K562 (cell line): ENCODE measurements at regions not wholly inside any gene's neighbourhood (a gene's known extent, or its start where the extent isn't known, plus 50 kb on each side); places are given as distances from the start of the nearest gene placed in this dataset.

Source experiments
- ARID1B ChIP-seq: fragments of 450-650 bp; IDR thresholded peaks from 2 replicates; pipeline ENCODE4 v1.6.1; 2016; ENCODE audit warnings: antibody characterized with exemption, mild to moderate bottlenecking, inconsistent platforms
- ATF7 ChIP-seq: fragments of 450-650 bp; IDR thresholded peaks from 2 replicates; pipeline ENCODE4 v1.7.1; 2014; ENCODE audit warnings: mild to moderate bottlenecking, moderate library complexity
- BCL6 ChIP-seq: fragments of 250-450 bp; sonication (Bioruptor Pico); IDR thresholded peaks from 2 replicates; pipeline ENCODE4 v1.4.0; 2020
- CBFB ChIP-seq: sonication (generic); formaldehyde crosslinking; IDR thresholded peaks from 2 replicates; pipeline ENCODE4 v1.4.0; 2020; ENCODE audit warnings: mild to moderate bottlenecking, missing genetic modification reagents
- DACH1 ChIP-seq: fragments of 450-650 bp; IDR thresholded peaks from 2 replicates; pipeline ENCODE4 v1.6.1; 2018; ENCODE audit not compliant: partially characterized antibody
- DEAF1 ChIP-seq: fragments of 450-650 bp; formaldehyde crosslinking; IDR thresholded peaks from 2 replicates; pipeline ENCODE4 v1.4.0; 2020; ENCODE audit warnings: mild to moderate bottlenecking, moderate library complexity
- EHMT2 ChIP-seq: fragments of 450-650 bp; IDR thresholded peaks from 2 replicates; pipeline ENCODE4 v1.6.1; 2018; ENCODE audit warnings: antibody characterized with exemption
- JUNB ChIP-seq: fragments of 450-650 bp; formaldehyde crosslinking; conservative IDR thresholded peaks from 2 replicates; pipeline ENCODE4 v1.4.0; 2020; ENCODE audit warnings: mild to moderate bottlenecking
- MAFF ChIP-seq: IDR thresholded peaks from 2 replicates; pipeline ENCODE4 v1.6.1; 2012; ENCODE audit warnings: low read length, improper control_type of control experiment
- MAFG ChIP-seq: fragments of 450-650 bp; conservative IDR thresholded peaks from 2 replicates; pipeline ENCODE4 v1.6.1; 2016; ENCODE audit warnings: missing genetic modification characterization, missing compliant biosample characterization
- MAFK ChIP-seq: IDR thresholded peaks from 2 replicates; pipeline ENCODE4 v1.6.1; 2011; ENCODE audit warnings: low read length, improper control_type of control experiment
- MBD2 ChIP-seq: sonication (generic); IDR thresholded peaks from 2 replicates; pipeline ENCODE4 v1.6.1; 2016; ENCODE audit warnings: low read depth, borderline replicate concordance
- PTTG1 ChIP-seq: fragments of 450-650 bp; IDR thresholded peaks from 2 replicates; pipeline ENCODE4 v1.6.1; 2016; ENCODE audit warnings: low read depth, mild to moderate bottlenecking, missing genetic modification characterization, missing compliant biosample characterization
- RAD51 ChIP-seq: fragments of 450-650 bp; IDR thresholded peaks from 2 replicates; pipeline ENCODE4 v1.7.1; 2016; ENCODE audit warnings: low read depth, mild to moderate bottlenecking, borderline replicate concordance
- RREB1 ChIP-seq: fragments of 250-450 bp; sonication (Bioruptor Pico); IDR thresholded peaks from 2 replicates; pipeline ENCODE4 v1.4.0; 2020
- SAP30 ChIP-seq: fragments of 200-600 bp; sonication (generic); IDR thresholded peaks from 2 replicates; pipeline ENCODE4 v1.6.1; 2012; ENCODE audit warnings: borderline replicate concordance, low read depth, mild to moderate bottlenecking, moderate library complexity, low read length, control low read depth, inconsistent platforms; ENCODE audit not compliant: insufficient read depth, poor library complexity, severe bottlenecking
- STAT5B ChIP-seq: fragments of 250-450 bp; sonication (Bioruptor Pico); IDR thresholded peaks from 2 replicates; pipeline ENCODE4 v1.8.0; 2021; ENCODE audit warnings: mild to moderate bottlenecking, inconsistent platforms
- TARDBP ChIP-seq: fragments of 450-650 bp; IDR thresholded peaks from 2 replicates; pipeline ENCODE4 v1.6.1; 2016
- TBP ChIP-seq: optimal IDR thresholded peaks from 2 replicates; pipeline ENCODE3; 2011; ENCODE audit warnings: low read depth, low read length, improper control_type of control experiment
- U2AF2 ChIP-seq: fragments of 200-400 bp; formaldehyde crosslinking; optimal IDR thresholded peaks from 2 replicates; pipeline ENCODE3; 2017; ENCODE audit warnings: low read depth, mild to moderate bottlenecking, low read length
- XRCC4 ChIP-seq: IDR thresholded peaks from one replicate; pipeline ENCODE4 v1.6.1; 2011; ENCODE audit not compliant: insufficient read depth, insufficient read length; ENCODE audit errors: extremely low read depth
- ZEB2 ChIP-seq: fragments of 450-650 bp; IDR thresholded peaks from 2 replicates; pipeline ENCODE4 v1.6.1; 2016
- ZFP1 ChIP-seq: fragments of 450-650 bp; formaldehyde crosslinking; IDR thresholded peaks from 2 replicates; pipeline ENCODE4 v1.4.0; 2020; ENCODE audit warnings: mild to moderate bottlenecking, mixed read lengths
- ZNF316 ChIP-seq: fragments of 450-650 bp; IDR thresholded peaks from 2 replicates; pipeline ENCODE4 v1.6.1; 2016
- ZNF583 ChIP-seq: fragments of 250-450 bp; sonication (Bioruptor Pico); IDR thresholded peaks from 2 replicates; pipeline ENCODE4 v1.4.0; 2020
- ZNF644 ChIP-seq: fragments of 200-800 bp; sonication (Bioruptor generic); IDR thresholded peaks from 2 replicates; pipeline ENCODE4 v1.6.1; 2016; ENCODE audit warnings: low read depth, missing genetic modification characterization, missing compliant biosample characterization

- TF ChIP-seq RREB1 (CRISPR knock-in tag) (no peak), XRCC4 (no peak), ATF7 (no peak), ZEB2 (no peak), ARID1B (no peak), CBFB (CRISPR knock-in tag) (no peak), STAT5B (CRISPR knock-in tag) (no peak), RAD51 (no peak), MAFK (0 out of 2 replicates have a peak, but pooled peaks have one; percentile 11), EHMT2 (no peak), TBP (no peak), DACH1 (no peak), MAFG (tag) (peak; percentile 66), BCL6 (CRISPR knock-in tag) (no peak), PTTG1 (tag) (no peak), SAP30 (no peak), DEAF1 (CRISPR knock-in tag) (peak; percentile 41; the same call in 1 of the 2 replicates), ZNF644 (tag) (no peak), ZNF583 (CRISPR knock-in tag) (no peak), ZFP1 (CRISPR knock-in tag) (no peak), TARDBP (no peak), JUNB (CRISPR knock-in tag) (no peak), ZNF316 (peak; percentile 87), U2AF2 (no peak), MAFF (peak; percentile 55), MBD2 (no peak)
Observed at GRCh38 chr7:113698556-113699220, 220.1 kb downstream of the PPP1R3A start (continued).
